NCI-H2081 treated with DMSO at 0.1 percent for 48 hours (cell line): ENCODE measurements at regions not wholly inside any gene's neighbourhood (a gene's known extent, or its start where the extent isn't known, plus 50 kb on each side); places are given as distances from the start of the nearest gene placed in this dataset.

Experiments used
- DNase-seq: peaks from one replicate; lab custom pipeline; 2025; lab: John Stamatoyannopoulos, UW

DNA sequence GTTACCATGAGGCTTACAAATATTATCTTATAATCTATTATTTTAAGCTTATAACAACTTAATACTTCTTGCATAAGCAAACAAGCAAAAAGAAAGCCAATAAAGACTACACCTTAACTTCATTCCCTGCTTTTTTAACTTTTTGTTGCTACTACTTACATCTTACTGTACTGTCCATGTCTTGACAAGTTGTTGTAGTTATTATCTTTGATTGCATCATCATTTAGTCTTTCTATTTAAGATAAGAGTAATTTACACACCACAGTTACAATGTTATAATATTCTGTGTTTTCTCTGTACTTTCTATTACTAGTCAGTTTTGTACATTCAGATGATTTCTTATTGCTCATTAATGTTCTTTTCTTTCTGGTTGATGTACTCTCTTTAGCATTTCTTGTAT is 346.6 kb downstream of the SMARCA1 start:
- no peak for DNase-seq

DNA sequence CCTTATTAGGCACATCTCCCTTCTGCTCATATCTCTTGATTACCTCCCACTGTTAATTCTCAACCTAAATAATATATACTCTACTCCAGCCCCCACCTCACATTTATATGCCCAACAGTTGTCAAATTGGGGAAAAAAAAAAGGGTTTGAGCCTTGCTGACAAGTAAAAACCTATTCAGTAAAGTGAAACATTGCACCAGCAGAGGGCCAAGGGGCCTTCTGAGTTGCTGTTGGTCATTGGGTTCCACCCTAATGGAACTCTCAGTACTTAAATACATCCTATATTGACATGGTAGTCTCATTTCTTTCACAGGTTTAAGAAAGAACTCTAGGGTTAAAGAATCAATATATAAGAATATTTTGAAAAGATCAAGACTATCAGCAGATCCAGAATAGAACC is 362.2 kb downstream of the SMARCA1 start:
- no peak for DNase-seq

DNA sequence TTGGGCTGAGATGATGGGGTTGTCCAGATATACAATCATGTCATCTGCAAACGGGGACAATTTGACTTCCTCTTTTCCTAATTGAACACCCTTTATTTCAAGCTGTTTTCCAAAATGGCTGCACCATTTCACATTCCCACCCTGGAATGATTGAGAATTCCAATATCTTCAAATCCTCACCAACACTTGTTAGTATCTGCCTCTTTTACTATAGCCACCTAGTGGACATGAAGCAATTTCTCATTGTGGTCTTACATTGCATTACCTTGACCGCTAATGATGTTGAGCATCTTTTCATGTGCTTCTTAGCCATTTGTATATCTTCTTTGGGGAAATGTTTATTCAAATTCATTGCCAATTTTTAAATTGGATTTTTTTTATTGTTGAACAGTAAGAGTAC is 364.8 kb downstream of the SMARCA1 start:
- DNase-seq = no peak

DNA sequence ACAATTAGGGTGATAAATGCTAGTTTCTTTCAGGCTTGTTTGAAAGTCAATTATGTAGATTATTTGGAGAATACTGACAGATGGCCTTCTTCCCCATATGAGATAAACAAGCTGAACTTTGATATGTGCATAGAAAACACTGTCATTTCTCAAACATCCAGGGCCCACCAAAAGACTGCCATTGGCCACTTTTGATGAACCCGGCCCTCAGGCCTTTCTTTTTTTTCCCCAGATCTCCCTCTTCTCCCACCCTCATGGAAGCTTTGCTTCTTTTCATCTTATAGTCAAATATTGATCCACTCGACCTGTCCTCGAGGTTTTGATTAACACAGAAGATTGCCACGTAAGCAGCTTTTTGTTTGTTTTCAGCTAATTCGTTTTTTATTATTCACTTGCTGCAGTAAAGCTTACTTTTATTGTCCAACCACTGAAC is 377.4 kb downstream of the SMARCA1 start:
- peak; percentile 32 for DNase-seq

DNA sequence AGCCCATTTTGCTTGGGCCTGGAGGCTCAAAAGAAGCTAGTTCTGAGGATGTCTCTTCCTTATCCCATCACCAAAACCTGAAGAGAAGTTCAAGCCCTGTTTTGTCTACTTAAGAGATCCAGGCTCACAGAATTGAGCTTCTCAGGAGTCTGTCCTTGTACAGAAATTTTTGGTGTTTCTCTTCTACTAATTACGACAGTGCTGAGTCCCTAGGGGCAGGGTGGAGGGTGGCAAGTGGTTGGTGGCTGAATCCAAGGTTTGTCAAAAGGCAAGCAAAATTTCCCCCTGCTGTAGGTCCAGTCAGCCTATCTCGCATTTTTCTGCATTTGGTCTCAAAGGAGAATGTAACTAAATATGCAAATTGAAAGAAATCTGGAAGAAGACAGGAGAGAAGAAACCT is 377.9 kb downstream of the SMARCA1 start:
- DNase-seq = no peak

DNA sequence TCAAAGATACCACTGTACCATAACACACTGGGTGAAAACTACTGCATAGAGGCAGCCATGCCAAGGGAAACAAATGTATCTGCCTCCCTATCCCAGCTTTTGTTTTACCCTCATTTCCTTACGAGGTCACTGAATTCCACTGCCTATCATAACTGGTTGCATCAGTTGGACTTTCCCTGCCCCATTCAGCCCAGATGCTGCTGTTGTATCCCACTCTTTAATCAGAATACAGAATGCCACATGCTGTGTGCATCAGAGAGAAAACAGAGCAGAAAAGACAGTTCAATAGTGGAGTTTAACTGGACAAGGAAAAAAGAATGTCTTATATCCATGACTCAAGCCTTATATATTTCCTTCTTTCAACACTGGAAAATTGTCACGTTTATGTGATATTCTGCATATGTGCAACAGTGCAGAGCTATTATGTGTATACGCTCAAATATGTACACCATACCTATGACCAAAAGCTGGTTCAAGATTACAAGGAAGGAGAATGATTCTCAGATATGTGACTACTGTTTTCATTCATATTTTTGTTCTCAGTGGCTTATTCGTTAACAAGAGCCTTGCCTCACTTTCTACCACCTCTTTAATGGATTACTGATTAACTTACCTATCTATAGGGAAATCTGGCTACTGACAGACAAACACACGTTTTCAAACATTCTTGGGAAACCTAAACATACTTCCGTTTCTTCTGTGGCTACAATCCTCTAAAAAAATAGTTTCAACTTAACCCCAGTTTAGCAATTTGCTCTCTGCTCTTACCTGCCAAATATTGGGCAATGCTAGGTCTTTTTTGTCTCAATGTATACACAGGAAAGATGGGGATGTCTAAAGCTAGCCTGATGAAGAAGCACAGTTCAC is 378.9 kb downstream of the SMARCA1 start:
- DNase-seq = no peak

DNA sequence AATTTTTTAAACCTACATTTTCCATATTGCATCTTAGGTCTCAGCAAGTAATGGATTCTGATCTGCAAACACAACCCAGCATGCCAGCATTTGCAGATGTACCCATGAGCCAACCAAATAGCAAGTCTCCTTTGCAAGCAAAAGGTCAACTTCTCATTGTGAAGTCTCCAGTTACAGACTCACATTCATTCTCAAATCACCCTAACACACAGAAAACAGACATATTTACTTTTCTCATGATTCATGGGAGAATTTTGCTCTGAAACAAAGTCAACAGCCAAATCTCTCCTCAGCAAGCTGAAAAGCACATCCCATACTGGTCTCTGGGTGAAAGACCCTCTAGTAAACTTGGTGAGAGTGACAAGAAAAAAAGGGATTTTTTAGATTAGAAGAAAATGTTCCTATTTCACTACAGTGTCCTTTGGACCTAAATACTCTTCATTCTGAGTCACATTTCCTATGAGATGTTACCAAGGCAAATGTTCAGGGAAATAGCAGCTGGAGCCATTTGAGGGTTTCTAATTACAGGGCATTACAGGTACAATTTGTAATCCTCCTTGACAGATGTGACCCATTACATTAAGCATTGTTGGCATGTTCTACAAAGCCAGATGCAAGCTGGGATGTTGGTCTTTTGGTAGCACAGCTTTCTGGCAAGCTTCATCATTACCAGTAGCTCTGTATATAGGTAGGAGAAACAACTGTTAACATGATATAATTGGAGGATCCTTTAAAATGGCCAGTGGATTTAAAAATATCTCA is 383.3 kb downstream of the SMARCA1 start:
- peak; percentile 89 for DNase-seq

DNA sequence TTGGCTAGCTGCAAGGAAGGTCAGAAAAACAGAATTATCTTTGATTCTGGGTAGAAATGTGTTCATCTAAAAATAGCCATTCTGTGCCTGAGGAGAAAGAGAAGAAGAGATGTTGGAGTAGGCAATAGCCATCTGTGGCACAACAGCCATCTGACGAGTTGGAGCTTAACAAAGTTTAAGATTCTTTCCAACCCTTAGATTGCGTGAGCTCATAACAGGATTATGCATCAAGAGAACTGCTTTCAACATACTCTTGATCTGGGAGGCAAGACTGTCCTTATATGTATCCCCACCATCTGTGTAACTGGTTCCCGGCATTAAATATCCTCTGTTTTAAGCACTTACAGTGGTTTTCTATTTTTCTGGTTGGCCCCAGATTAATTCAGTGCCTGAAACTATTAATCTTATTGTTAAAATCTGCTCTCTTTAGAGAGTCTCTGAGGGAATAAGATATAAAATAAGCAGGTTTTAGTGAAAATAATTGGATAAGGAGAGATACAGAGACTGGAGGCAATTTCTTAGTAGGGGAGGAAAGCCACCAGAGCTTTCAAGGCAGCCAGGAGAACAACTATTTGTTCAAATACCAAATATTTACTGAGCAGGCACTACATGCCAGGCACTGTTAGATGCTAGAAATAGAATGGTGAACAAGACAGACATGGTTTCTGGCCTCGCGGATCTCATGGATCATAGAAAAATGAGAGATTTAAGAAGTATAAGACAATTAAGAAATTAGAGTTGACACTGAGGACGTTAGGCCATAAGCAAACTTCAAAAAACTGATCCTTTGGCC is 398.0 kb downstream of the SMARCA1 start:
- DNase-seq = no peak

DNA sequence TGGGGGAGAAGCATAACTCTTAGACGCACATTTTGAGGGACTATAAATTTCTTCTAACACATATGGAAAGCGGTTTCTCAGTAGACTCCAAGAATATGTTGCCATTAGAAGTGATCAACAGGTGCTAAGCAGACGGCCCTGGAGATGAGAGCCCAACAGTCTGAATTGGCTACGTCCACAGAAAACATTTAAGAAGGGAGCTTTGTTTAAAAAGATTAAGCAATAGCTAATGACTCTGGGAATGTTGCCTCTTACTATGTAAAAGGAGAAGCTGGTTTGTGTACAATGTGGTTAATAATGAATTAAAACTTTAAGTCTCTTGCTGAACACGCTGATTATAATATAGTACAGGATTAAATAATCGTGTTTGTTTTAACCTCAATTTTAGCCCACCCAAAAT is 399.5 kb downstream of the SMARCA1 start:
- DNase-seq = no peak

DNA sequence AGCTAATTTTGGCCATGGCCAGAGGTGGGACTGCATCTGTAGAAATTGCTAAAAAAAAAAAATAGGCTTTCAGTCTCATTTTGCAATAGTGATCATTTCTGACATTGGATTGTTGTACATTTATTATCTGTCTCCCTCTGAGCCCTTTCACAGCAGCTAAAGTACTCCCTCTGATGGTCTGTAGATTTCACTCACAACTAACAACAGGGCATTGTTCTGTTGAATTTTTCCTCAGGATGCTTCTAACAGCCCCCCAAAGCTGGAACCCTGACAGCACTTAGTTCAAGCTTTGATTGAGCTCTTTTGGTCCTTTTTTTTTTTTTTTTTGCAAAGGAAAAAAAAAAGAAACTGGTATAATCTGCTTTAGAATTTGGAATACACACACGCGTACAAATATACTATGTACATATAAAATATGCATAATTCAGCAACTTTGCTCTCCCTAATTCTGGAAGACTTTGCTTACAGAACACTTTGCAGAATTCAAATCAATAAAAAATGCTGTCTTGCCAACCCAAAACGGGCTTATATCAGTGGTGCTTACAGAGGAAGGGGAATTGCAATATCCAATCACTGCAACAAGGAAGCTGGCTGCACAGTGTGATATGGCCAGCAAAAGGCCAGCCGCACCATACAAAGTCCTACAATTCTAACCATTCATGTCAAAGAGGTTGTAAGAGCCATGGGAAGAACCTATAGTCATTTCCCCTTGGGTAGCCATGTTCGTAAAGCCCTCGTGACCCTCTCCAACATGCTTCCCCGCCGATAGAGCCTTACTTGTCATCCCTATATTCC is 406.4 kb downstream of the SMARCA1 start:
- no peak for DNase-seq

DNA sequence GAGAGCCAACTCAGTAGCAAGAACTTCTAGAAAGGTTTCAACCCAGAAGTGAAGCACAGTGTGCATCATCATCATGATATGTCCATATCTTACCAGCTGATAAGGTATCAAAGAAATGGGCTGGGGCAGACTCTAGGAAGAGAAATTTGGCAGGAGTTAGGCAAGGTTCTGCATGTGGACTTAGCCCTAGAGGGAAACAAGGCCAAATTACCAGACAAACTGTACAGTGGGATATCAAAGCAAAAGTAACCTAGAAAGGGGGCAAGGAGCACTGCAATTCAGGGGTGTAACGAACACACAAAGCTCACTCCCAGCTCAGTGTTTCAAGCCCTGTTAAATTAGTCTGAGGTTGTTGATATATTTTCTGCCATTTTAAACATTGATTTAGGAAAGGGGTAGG is 407.4 kb downstream of the SMARCA1 start:
- DNase-seq = no peak

DNA sequence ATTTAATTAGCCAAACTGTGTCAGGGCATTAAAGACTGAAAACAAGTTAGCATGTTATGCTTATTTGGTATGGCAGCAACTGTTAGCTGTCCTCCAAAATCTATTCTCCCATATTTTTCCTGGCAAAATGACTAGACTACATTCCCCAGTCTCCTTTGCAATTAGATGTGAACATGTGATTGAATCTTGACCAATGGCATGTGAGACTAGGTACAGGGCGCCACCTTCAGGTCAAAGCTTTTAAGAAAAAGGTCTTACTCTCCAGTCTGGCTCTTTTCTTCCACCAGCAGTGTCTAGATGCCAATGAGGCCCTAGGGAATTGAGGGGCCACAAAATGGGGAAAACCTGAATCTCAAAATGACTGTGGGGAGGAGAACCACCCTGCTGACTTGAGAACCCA is 408.2 kb downstream of the SMARCA1 start:
- peak; percentile 20 for DNase-seq

DNA sequence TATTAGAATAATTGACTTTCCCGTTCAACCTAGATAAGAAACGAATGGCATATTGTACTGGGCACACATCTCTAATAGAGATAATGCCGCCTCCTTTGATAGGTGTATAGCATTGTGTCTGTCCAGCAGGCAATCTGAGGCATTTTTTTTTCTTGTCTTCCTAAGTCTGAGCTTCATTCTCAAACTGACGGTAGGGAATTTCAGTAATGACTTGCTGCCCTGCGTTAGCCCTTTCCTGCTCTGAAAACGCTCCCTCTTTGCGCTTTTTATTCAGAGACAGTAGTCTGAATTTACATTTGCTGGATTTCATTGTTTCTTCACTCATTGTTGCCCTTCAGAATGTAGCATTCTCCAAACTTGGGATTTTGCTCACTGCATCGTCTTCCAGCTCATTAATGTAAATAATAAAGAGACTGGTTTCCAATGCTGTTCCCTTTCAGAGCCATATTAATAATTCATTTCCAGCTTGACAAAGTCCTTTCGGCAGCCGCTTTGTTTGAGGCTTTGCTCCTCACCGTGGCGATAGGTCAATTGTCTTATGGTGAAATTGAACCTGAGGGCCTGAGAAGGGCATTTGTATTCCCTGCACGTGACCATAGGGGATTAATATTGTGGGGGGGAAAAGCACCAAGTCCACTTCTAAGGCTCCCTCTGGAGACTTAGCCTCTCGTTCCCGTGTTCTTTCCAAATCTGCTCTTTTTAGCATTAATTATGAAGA is 412.1 kb downstream of the SMARCA1 start:
- no peak for DNase-seq

DNA sequence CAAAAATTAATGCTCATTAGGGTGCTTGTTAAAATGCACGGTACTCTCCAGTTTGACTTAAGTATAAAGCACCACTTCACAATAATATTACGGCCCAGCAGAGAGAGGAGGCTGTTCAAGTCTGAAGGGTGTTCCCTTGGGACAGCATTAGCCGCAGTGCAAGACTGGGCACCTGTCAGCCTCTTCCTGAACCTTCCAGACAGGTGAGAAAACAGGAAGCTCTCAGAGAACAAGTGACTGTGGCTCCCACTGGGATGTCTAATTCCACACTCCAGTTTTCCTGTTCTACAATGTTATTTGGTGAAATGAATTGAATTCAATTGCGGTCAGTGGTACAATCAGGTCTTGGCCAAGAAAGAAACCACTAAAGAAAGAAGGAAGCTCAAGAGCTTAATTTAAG is 414.4 kb downstream of the SMARCA1 start:
- peak; percentile 86 for DNase-seq

DNA sequence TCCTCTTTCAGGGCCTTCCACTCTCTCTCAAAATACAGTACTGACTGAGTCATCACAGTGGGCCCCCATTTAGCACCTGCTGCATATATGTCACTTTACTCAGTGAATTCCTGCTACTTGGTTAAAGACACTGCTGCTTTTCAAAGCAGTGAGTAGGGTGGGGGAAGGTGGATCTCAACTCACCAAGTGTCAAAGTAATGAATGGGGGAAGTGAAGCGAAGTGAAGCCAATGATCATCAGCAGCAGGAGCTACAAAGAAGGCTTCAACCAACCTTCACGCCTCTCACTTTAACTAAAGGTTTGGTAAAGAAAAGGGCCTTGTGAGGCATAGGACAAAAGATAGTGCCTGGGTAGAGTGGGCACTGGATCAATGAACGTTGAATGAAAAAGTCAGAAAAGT is 424.1 kb downstream of the SMARCA1 start:
- no peak for DNase-seq

DNA sequence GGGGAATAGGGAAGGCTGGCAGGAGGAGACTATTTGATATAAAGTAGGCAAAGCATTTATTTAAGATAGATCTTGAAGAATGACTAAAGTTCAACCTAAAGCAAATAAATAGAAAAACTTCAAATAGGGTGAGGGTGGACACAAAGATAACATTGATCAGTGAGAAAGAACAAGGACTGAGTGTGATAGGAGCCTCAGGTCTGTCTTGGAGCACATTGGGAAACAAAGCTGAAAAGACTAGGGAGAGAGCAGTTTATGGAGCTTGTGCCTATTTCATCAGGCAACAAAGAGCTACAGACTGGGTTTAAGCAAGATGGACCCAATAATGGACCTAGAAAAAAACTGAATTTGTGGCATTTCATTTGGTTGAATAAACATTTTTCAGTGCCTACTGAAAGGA is 425.6 kb downstream of the SMARCA1 start:
- no peak for DNase-seq

DNA sequence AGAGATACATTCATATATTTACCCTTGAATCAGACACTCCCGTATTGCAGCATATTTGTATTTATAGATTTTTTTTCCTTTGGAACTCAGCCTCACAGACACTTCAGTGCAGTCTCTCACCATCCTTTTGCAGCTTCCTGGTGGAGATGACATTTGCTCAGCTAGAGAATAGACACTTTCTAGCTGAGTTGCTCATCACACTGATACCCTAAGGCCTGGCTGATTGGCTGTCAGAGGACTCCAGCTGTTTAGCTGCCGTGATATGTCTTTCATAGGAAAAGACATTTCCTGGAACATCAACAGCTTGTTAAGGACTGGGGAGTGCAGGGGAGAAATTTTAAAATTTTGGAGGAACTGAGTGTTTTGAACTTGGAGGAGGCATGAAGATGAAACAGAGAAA is 429.6 kb downstream of the SMARCA1 start:
- DNase-seq = no peak

DNA sequence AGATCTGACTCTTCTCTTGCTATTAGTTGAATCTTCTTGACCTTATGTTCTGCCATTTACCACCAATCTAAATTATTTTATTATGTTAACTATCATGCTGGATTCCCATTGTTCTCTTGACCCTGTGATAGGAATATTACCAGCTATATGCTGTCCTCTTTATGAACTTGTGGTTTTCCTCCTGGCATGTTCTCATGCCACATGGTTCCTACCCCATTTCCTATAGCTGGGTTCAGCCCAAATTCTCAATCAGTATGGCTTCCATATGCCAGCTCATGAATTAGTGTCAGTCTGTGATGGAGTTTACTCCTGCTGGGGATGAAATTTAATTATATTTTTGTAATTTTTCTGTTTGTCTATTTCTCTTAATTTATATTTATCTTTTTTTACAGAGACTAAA is 430.5 kb downstream of the SMARCA1 start:
- DNase-seq = no peak

DNA sequence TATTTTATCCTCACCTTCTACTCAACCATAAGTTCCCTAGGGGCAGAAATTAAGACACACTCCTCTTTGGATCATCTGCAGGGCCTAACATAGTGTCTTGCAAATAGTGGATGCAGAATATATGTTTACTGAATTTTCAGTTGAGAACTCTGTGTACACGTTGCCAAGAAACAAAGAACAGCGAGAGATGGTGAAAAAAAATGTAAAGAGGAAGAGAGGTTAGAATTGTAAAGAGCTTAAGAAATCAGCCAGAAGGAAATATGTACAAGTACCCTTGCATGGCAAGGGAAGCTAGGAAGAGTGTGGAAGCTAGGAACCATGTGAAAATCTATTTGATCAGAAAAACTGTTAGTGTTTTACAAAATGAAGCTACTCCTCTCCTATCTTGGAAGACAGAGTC is 431.0 kb downstream of the SMARCA1 start:
- DNase-seq = no peak

DNA sequence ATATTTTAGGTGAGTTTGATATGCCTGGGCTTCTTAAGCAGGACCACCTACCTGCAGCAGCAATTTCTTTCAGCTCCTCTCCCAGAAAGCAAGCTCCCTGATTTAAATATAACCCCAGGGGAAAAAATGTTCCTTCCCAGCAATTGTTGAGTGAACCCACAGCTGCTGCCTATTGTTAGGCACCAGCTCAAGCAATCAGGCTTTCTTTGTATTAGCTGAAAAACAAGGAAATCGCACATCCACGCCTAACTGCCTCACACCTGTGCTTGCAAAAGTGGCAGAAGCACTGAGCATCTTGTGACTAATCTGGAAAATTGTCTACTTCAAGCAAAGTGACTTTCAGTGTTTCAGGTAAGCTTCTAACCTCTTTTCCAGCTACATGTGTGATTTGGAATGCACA is 432.2 kb downstream of the SMARCA1 start:
- DNase-seq = peak; percentile 46

DNA sequence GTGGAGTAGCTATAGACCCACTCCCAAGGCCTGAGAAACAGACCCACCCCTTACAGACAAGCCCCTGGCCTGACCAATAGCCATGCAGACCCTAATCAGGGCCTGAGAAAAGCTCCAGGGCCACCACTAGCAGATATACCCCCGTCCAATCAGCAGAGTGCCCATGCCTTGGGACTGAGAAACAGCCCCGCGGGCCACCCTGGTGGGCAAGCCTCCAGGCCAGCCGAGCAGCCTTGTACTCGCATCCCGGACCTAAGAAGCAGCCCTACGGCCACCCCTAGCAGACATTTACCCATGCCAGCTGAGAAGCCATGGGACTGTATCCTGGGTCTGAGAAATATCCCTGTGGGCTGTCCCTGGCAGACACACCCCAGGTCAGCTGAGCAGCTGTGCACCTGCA is 436.5 kb downstream of the SMARCA1 start:
- DNase-seq = no peak
